PC-3 (cell line): ENCODE measurements at regions not wholly inside any gene's neighbourhood (a gene's known extent, or its start where the extent isn't known, plus 50 kb on each side); places are given as distances from the start of the nearest gene placed in this dataset.

Experiments
- ATAC-seq: fragments of 200-7000 bp; cut with Tn5 transposase; 2 replicates; pipeline ENCODE4 v1.9.1; 2020; ENCODE audit warnings: mild to moderate bottlenecking, moderate library complexity
- BruUV-seq: library from RNA; stranded (reverse); fragments of 400-500 nt; replicated peaks from 2 replicates; lab custom pipeline; 2021; lab: Mats Ljungman, UMichigan
- CTCF ChIA-PET: fragments of 300-600 bp; sonication (Branson Sonifier 250); formaldehyde crosslinking; loops from one replicate; lab custom pipeline; 2022; ENCODE audit warnings: antibody characterized with exemption; lab: Charles Lee
- POLR2A ChIA-PET: fragments of 300-600 bp; sonication (Branson Sonifier 250); formaldehyde crosslinking; loops from one replicate; lab custom pipeline; 2022; ENCODE audit warnings: antibody characterized with exemption; ENCODE audit not compliant: unreplicated experiment; lab: Charles Lee
- DNase-seq: peaks from one replicate; pipeline ENCODE4 v3.0.0-alpha.2; 2015
- H2AFZ ChIP-seq: fragments of 300-600 bp; sonication (generic); 2 replicates; pipeline ENCODE4 v1.6.0; 2016; ENCODE audit warnings: antibody characterized with exemption, low read length
- H3F3A ChIP-seq: fragments of 300-600 bp; sonication (generic); one replicate; pipeline ENCODE4 v1.6.0; 2017; ENCODE audit warnings: antibody characterized with exemption, low read length, control low read depth, mild to moderate bottlenecking; ENCODE audit not compliant: unreplicated experiment
- H3K27ac ChIP-seq: fragments of 300-600 bp; sonication (generic); 2 replicates; pipeline ENCODE4 v1.5.1; 2016; ENCODE audit warnings: mild to moderate bottlenecking, low read length
- H3K27me3 ChIP-seq: fragments of 300-600 bp; sonication (generic); 2 replicates; pipeline ENCODE4 v1.6.1; 2016; ENCODE audit warnings: low read length, mixed read lengths
- H3K36me3 ChIP-seq: fragments of 300-600 bp; sonication (generic); 2 replicates; pipeline ENCODE4 v1.6.1; 2016; ENCODE audit warnings: low read depth, mixed run types, low read length, mixed read lengths
- H3K4me1 ChIP-seq: fragments of 300-600 bp; sonication (generic); 2 replicates; pipeline ENCODE4 v1.5.1; 2016; ENCODE audit warnings: low read length; ENCODE audit not compliant: insufficient read depth
- H3K4me2 ChIP-seq: fragments of 300-600 bp; sonication (generic); 2 replicates; pipeline ENCODE4 v1.6.0; 2016; ENCODE audit warnings: low read length
- H3K4me3 ChIP-seq: fragments of 300-600 bp; sonication (generic); 2 replicates; pipeline ENCODE4 v1.5.1; 2016; ENCODE audit warnings: mild to moderate bottlenecking, low read length, mixed read lengths
- H3K79me2 ChIP-seq: fragments of 300-600 bp; sonication (generic); 2 replicates; pipeline ENCODE4 v1.6.1; 2017; ENCODE audit warnings: low read length, mixed read lengths
- H3K9ac ChIP-seq: fragments of 300-600 bp; sonication (generic); 2 replicates; pipeline ENCODE4 v1.6.0; 2016; ENCODE audit warnings: mild to moderate bottlenecking, low read length
- H3K9me2 ChIP-seq: fragments of 300-600 bp; sonication (generic); replicated peaks from 2 replicates; pipeline ENCODE4 v1.6.1; 2016; ENCODE audit warnings: mixed run types, low read length, mixed read lengths
- H3K9me3 ChIP-seq: fragments of 300-600 bp; sonication (generic); 2 replicates; pipeline ENCODE4 v1.6.1; 2016; ENCODE audit warnings: low read length, mixed read lengths
- H4K20me1 ChIP-seq: fragments of 300-600 bp; sonication (generic); 2 replicates; pipeline ENCODE4 v1.6.1; 2016; ENCODE audit warnings: low read length, mixed read lengths
- EZH2 ChIP-seq: fragments of 300-600 bp; sonication (generic); IDR thresholded peaks from one replicate; pipeline ENCODE4 v1.6.1; 2017; ENCODE audit warnings: antibody characterized with exemption, mild to moderate bottlenecking, low read length; ENCODE audit not compliant: unreplicated experiment
- EZH2phosphoT487 ChIP-seq: fragments of 300-600 bp; sonication (generic); IDR thresholded peaks from 2 replicates; pipeline ENCODE4 v1.6.1; 2018; ENCODE audit warnings: mild to moderate bottlenecking, antibody characterized with exemption, low read length, borderline replicate concordance
- intact Hi-C: fragments of 100-400 bp; cut with micrococcal nuclease; formaldehyde crosslinking; loops from 2 replicates; pipeline ENCODE4 v1.9.0; 2023
- TF ChIP-seq, protein P1 (sequence below): fragments of 300-600 bp; sonication (generic); conservative IDR thresholded peaks from 2 replicates; pipeline ENCODE4 v1.5.1; 2017; ENCODE audit warnings: antibody characterized with exemption, low read depth, mild to moderate bottlenecking, low read length

- Histone ChIP-seq H4K20me1 (no peaks in the 10 kb centered on the region), H3K4me2 (no peak overlapping the region), H3K36me3 (no peaks in the 10 kb centered on the region), H3K79me2 (no peaks in the 10 kb centered on the region), H3K27me3 (no peaks in the 10 kb centered on the region), H3K9ac (no peak overlapping the region), H3F3A (no peaks in the 10 kb centered on the region), H3K9me3 (no peaks in the 10 kb centered on the region), H3K9me2 (no peaks in the 10 kb centered on the region), H3K4me3 (no peak overlapping the region), H2AFZ (no peak overlapping the region), H3K4me1 (no peaks in the 10 kb centered on the region), H3K27ac (no peak overlapping the region)
- intact Hi-C loops, result no loop called here
- TF ChIP-seq EZH2 (no peak), EZH2phosphoT487 (no peak)
- TF ChIP-seq, protein P1, sequence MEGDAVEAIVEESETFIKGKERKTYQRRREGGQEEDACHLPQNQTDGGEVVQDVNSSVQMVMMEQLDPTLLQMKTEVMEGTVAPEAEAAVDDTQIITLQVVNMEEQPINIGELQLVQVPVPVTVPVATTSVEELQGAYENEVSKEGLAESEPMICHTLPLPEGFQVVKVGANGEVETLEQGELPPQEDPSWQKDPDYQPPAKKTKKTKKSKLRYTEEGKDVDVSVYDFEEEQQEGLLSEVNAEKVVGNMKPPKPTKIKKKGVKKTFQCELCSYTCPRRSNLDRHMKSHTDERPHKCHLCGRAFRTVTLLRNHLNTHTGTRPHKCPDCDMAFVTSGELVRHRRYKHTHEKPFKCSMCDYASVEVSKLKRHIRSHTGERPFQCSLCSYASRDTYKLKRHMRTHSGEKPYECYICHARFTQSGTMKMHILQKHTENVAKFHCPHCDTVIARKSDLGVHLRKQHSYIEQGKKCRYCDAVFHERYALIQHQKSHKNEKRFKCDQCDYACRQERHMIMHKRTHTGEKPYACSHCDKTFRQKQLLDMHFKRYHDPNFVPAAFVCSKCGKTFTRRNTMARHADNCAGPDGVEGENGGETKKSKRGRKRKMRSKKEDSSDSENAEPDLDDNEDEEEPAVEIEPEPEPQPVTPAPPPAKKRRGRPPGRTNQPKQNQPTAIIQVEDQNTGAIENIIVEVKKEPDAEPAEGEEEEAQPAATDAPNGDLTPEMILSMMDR, result no peak
- ChIA-PET POLR2A (no interaction called here), CTCF (no interaction called here)
- ATAC-seq (no peak), DNase-seq (no peak)
- BruUV-seq, result no TSS peak
These were observed 219.8 kb upstream of the MAP3K1 start for GRCh38 chr5:56595566-56595965.

DNA sequence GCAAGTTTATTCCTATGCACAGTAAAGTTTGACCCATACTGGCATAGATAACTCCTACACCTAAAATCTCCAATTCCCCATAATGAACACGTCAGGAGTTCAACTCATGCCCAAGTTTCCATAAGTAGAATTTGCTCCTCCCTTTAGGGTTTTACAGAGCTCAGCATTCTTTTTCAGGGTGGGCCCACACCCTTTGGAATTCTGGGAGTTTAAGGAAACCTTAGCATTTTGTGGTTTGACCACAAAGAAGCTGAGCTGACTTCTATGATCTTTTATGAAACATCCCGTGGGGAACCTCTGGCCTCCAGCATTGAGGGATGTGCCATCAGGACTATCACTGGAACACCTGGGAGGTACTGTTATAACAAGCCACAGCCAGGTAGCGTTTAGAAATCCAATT lies 220.6 kb upstream of the MAP3K1 start:
- Histone ChIP-seq H3K4me1 (no peaks in the 10 kb centered on the region), H3K4me2 (no peak overlapping the region), H3K27me3 (no peaks in the 10 kb centered on the region), H2AFZ (no peak overlapping the region), H3K9ac (no peak overlapping the region), H3K36me3 (no peaks in the 10 kb centered on the region), H3K4me3 (no peak overlapping the region), H3K79me2 (no peaks in the 10 kb centered on the region), H3K9me3 (no peaks in the 10 kb centered on the region), H3K27ac (no peak overlapping the region), H3F3A (no peaks in the 10 kb centered on the region), H4K20me1 (no peaks in the 10 kb centered on the region), H3K9me2 (no peaks in the 10 kb centered on the region)
- DNase-seq (no peak), ATAC-seq (no peak)
- no TSS peak for BruUV-seq
- ChIA-PET CTCF (no interaction called here), POLR2A (no interaction called here)
- intact Hi-C loops, result no loop called here
- TF ChIP-seq, protein P1, result no peak

DNA sequence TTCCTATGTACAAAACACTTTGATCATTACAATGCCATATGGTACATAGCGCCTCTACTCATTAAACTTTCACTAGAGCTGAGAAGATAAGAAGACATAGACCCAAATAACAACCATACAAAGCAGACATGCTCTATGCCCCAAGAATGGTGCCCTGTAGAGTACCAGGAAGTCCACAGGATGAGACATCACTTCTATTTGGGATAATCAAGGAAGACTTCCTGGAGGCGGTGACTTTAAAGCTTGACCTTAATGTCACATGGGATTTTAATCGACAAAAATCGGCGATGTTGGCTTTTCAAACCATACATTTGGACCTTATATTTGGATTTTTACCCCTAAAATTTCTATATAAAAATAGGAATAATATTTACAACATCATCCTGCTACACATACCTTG lies 224.3 kb upstream of the MAP3K1 start:
- H2AFZ ChIP-seq, result no peak overlapping the region
- no peak overlapping the region for H3K4me3 ChIP-seq
- no peaks in the 10 kb centered on the region for H3K27me3 ChIP-seq
- no peaks in the 10 kb centered on the region for H3K79me2 ChIP-seq
- intact Hi-C loops, result no loop called here
- no peaks in the 10 kb centered on the region for H4K20me1 ChIP-seq
- H3K9me3 ChIP-seq, result no peaks in the 10 kb centered on the region
- no peak overlapping the region for H3K4me2 ChIP-seq
- ChIA-PET CTCF (no interaction called here), POLR2A (no interaction called here)
- H3K27ac ChIP-seq, result no peak overlapping the region
- TF ChIP-seq EZH2phosphoT487, result no peak
- ATAC-seq (no peak), DNase-seq (no peak)
- H3K9ac ChIP-seq, result no peak overlapping the region
- no peaks in the 10 kb centered on the region for H3K9me2 ChIP-seq
- no peaks in the 10 kb centered on the region for H3K36me3 ChIP-seq
- H3F3A ChIP-seq, result no peaks in the 10 kb centered on the region
- no peaks in the 10 kb centered on the region for H3K4me1 ChIP-seq
- BruUV-seq, result no TSS peak
